Loucy (cell line): ENCODE measurements at regions not wholly inside any gene's neighbourhood (a gene's known extent, or its start where the extent isn't known, plus 50 kb on each side); places are given as distances from the start of the nearest gene placed in this dataset.
"Not testable (repeated sequence)": the region's sequence is repeated elsewhere in the genome, so short reads cannot be mapped to it uniquely, and the experiment has no call there.

ENCODE experiments used
- H2AFZ ChIP-seq: fragments of 200-600 bp; sonication (generic); 2 replicates; pipeline ENCODE4 v1.6.0; 2016; ENCODE audit warnings: antibody characterized with exemption, mild to moderate bottlenecking, low read length, moderate library complexity
- H3F3A ChIP-seq: fragments of 200-600 bp; 2 replicates; pipeline ENCODE4 v1.6.0; 2016; ENCODE audit warnings: antibody characterized with exemption, low read depth, mild to moderate bottlenecking
- H3K27me3 ChIP-seq: fragments of 200-600 bp; sonication (generic); 2 replicates; pipeline ENCODE4 v1.6.1; 2014; ENCODE audit warnings: low read length, mild to moderate bottlenecking; ENCODE audit not compliant: insufficient read depth, poor library complexity, severe bottlenecking
- H3K36me3 ChIP-seq: fragments of 200-600 bp; sonication (generic); 2 replicates; pipeline ENCODE4 v1.6.1; 2016; ENCODE audit warnings: low read length; ENCODE audit not compliant: insufficient read depth
- H3K4me1 ChIP-seq: fragments of 200-600 bp; sonication (generic); 2 replicates; pipeline ENCODE4 v1.5.1; 2014; ENCODE audit warnings: low read length, mild to moderate bottlenecking; ENCODE audit not compliant: insufficient read depth, poor library complexity, severe bottlenecking
- H3K4me2 ChIP-seq: fragments of 200-600 bp; sonication (generic); 2 replicates; pipeline ENCODE4 v1.6.0; 2014; ENCODE audit warnings: antibody characterized with exemption, low read length, low read depth, mild to moderate bottlenecking; ENCODE audit not compliant: poor library complexity, severe bottlenecking
- H3K4me3 ChIP-seq: fragments of 200-600 bp; sonication (generic); 2 replicates; pipeline ENCODE4 v1.5.1; 2014; ENCODE audit warnings: low read length, mild to moderate bottlenecking, mixed read lengths; ENCODE audit not compliant: poor library complexity, severe bottlenecking
- H3K79me2 ChIP-seq: fragments of 200-600 bp; sonication (generic); 2 replicates; pipeline ENCODE4 v1.6.1; 2014; ENCODE audit warnings: low read length; ENCODE audit not compliant: insufficient read depth
- H3K9ac ChIP-seq: fragments of 200-600 bp; sonication (generic); 2 replicates; pipeline ENCODE4 v1.6.0; 2014; ENCODE audit warnings: mild to moderate bottlenecking, low read depth, low read length, moderate library complexity; ENCODE audit not compliant: poor library complexity, severe bottlenecking
- H3K9me2 ChIP-seq: fragments of 200-600 bp; sonication (generic); replicated peaks from 2 replicates; pipeline ENCODE4 v1.6.1; 2016; ENCODE audit warnings: low read depth, low read length, mixed read lengths
- H3K9me3 ChIP-seq: fragments of 200-600 bp; sonication (generic); 2 replicates; pipeline ENCODE4 v1.6.1; 2014; ENCODE audit warnings: mild to moderate bottlenecking, antibody characterized with exemption, low read length, low read depth; ENCODE audit not compliant: insufficient read depth
- H4K20me1 ChIP-seq: fragments of 200-600 bp; sonication (generic); 2 replicates; pipeline ENCODE4 v1.6.0; 2014; ENCODE audit warnings: antibody characterized with exemption, low read length, mild to moderate bottlenecking; ENCODE audit not compliant: insufficient read depth, poor library complexity, severe bottlenecking
- EZH2phosphoT487 ChIP-seq: fragments of 200-600 bp; IDR thresholded peaks from 2 replicates; pipeline ENCODE4 v1.6.1; 2018; ENCODE audit warnings: antibody characterized with exemption, mild to moderate bottlenecking, moderate library complexity, borderline replicate concordance
- TF ChIP-seq, protein P1 (sequence below): fragments of 200-600 bp; sonication (generic); conservative IDR thresholded peaks from 2 replicates; pipeline ENCODE4 v1.5.1; 2014; ENCODE audit warnings: mild to moderate bottlenecking, antibody characterized with exemption, low read length

DNA sequence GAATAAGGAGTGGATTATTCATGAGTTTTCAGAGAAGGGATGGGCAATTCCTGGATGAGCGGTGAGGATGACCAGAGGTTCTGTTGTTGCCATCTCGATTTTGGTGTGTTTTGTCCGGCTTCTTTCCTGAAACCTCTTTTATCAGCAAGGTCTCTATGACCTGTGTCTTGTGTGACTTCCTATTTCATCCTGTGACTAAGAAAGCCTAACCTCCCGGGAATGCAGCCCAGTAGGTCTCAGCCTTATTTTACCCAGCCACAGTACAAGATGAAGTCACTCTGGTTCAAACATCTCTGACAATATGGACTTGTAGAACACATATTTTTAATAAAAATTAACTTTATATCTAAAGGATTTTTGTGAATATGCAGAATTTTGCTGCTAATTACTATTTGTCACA lies 716.4 kb downstream of the FSCB start:
- Histone ChIP-seq H4K20me1 (no peaks in the 10 kb centered on the region), H3K9ac (no peak overlapping the region), H3K4me1 (no peaks in the 10 kb centered on the region), H3K4me2 (no peak overlapping the region), H3F3A (no peaks in the 10 kb centered on the region), H3K9me2 (no peaks in the 10 kb centered on the region), H3K79me2 (no peaks in the 10 kb centered on the region), H3K9me3 (no peaks in the 10 kb centered on the region), H2AFZ (no peak overlapping the region), H3K36me3 (no peaks in the 10 kb centered on the region), H3K27me3 (no peaks in the 10 kb centered on the region), H3K4me3 (no peak overlapping the region)
- TF ChIP-seq EZH2phosphoT487 = no peak
- TF ChIP-seq, protein P1, sequence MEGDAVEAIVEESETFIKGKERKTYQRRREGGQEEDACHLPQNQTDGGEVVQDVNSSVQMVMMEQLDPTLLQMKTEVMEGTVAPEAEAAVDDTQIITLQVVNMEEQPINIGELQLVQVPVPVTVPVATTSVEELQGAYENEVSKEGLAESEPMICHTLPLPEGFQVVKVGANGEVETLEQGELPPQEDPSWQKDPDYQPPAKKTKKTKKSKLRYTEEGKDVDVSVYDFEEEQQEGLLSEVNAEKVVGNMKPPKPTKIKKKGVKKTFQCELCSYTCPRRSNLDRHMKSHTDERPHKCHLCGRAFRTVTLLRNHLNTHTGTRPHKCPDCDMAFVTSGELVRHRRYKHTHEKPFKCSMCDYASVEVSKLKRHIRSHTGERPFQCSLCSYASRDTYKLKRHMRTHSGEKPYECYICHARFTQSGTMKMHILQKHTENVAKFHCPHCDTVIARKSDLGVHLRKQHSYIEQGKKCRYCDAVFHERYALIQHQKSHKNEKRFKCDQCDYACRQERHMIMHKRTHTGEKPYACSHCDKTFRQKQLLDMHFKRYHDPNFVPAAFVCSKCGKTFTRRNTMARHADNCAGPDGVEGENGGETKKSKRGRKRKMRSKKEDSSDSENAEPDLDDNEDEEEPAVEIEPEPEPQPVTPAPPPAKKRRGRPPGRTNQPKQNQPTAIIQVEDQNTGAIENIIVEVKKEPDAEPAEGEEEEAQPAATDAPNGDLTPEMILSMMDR = no peak

DNA sequence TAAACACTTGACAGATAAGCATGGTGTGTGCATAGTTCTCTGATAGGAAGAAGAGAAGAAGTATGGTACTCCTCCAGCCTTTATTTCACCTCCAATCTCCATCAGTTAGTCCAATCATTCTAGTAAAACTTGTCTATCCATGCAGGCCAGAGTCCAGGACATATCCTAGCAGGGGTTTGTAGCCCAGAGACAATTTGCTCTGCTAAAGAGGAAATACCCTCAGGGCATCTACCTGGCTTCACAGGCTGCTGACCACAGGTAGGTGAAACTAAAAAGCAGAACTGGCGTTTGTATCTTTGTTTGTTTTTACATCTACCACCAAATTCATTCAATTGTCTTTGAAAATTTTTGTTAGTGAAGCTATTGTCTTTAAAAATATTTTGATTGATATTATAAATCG lies 717.6 kb downstream of the FSCB start:
- Histone ChIP-seq H3K9me2 (no peaks in the 10 kb centered on the region), H3F3A (no peaks in the 10 kb centered on the region), H3K9me3 (no peaks in the 10 kb centered on the region), H3K27me3 (no peaks in the 10 kb centered on the region), H3K4me3 (no peak overlapping the region), H3K9ac (no peak overlapping the region), H3K4me1 (no peaks in the 10 kb centered on the region), H3K79me2 (no peaks in the 10 kb centered on the region), H2AFZ (no peak overlapping the region), H3K36me3 (no peaks in the 10 kb centered on the region), H4K20me1 (no peaks in the 10 kb centered on the region), H3K4me2 (no peak overlapping the region)
- TF ChIP-seq, protein P1 = no peak
- no peak for TF ChIP-seq EZH2phosphoT487

DNA sequence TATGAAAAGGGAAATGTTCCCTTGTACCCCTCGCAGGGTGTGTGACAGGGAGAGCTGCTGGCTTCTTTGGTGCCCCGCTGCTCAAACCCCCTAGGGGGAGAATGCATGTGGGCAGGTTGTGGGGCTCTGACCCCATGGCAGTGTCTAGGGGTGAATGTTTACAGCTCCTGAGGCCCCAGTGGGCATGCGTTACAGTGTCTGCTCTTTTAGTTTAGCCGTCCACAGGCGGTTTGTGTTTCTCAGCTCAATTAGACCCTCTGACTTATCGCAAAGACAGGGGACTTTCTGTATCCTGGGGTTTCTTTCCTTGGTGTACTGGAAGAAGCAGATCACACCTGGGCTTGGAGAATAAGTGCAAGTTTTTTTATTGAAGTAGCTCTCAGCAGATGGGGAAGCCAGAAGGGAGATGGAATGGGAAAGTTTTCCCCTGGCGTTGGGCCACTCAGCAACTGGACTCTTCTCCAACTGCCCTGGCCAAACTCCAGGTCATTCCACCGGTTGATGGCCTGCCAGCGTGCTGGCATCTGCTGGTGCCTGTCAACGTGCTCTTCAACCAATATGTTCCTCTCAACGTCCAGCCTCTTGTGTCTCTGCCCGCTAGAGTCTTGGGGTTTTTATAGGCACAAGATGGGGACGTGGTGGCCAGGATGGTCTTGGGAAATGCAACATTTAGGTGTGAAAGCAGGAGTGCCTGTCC lies 720.9 kb downstream of the FSCB start:
- Histone ChIP-seq H2AFZ (no peak overlapping the region), H3F3A (no peaks in the 10 kb centered on the region), H3K9ac (no peak overlapping the region), H3K4me2 (no peak overlapping the region), H3K4me1 (no peaks in the 10 kb centered on the region), H3K36me3 (no peaks in the 10 kb centered on the region), H4K20me1 (no peaks in the 10 kb centered on the region), H3K9me2 (no peaks in the 10 kb centered on the region), H3K27me3 (no peaks in the 10 kb centered on the region), H3K4me3 (no peak overlapping the region), H3K79me2 (no peaks in the 10 kb centered on the region), H3K9me3 (no peaks in the 10 kb centered on the region)
- TF ChIP-seq, protein P1 = no peak
- no peak for TF ChIP-seq EZH2phosphoT487

DNA sequence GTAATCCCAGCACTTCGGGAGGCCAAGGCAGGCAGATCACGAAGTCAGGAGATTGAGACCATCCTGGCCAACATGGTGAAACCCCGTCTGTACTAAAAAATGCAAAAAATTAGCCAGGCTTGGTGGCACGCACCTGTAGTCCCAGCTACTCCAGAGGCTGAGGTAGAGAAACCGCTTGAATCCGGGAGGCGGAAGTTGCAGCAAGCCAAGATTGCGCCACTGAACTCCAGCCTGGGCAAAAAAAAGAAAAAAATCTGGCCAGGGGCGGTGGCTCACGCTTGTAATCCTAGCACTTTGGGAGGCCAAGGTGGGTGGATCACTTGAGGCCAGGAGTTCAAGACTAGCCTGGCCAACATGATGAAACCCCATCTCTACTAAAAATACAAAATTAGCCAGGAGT lies 722.7 kb downstream of the FSCB start:
- not testable (repeated sequence) for H3K9me3 ChIP-seq

More for the DNA sequence above, 722.7 kb downstream of the FSCB start:
- H3F3A ChIP-seq, H3K79me2 ChIP-seq, H3K9me2 ChIP-seq, H3K36me3 ChIP-seq, H3K4me1 ChIP-seq, H4K20me1 ChIP-seq, H2AFZ ChIP-seq, H3K9ac ChIP-seq, H3K4me3 ChIP-seq, H3K27me3 ChIP-seq, H3K4me2 ChIP-seq: not testable (repeated sequence)
